Daoy (cell line): ENCODE measurements at regions not wholly inside any gene's neighbourhood (a gene's known extent, or its start where the extent isn't known, plus 50 kb on each side); places are given as distances from the start of the nearest gene placed in this dataset.
"Not testable (repeated sequence)": the region's sequence is repeated elsewhere in the genome, so short reads cannot be mapped to it uniquely, and the experiment has no call there.

ENCODE experiments used
- DNase-seq: peaks from one replicate; pipeline ENCODE4 v3.0.0-alpha.2; 2015; ENCODE audit warnings: low read depth

GRCh38 chr5:169413416-169413815 lies 112.5 kb upstream of the SLIT3 start:
- DNase-seq: no peak

GRCh38 chr5:169412831-169413230 lies 111.9 kb upstream of the SLIT3 start:
- no peak for DNase-seq

GRCh38 chr5:169411786-169412430 lies 111.0 kb upstream of the SLIT3 start:
- DNase-seq: no peak

GRCh38 chr5:169410996-169411783 lies 110.3 kb upstream of the SLIT3 start:
- no peak for DNase-seq

GRCh38 chr5:169408731-169409130 lies 107.8 kb upstream of the SLIT3 start:
- DNase-seq: no peak

- no peak for DNase-seq
Observed at GRCh38 chr5:169408171-169408570, 107.2 kb upstream of the SLIT3 start.

- no peak for DNase-seq
Observed at GRCh38 chr5:169404223-169404622, 103.3 kb upstream of the SLIT3 start.

GRCh38 chr5:169398515-169398914 lies 97.6 kb upstream of the SLIT3 start:
- no peak for DNase-seq

GRCh38 chr5:169395136-169395535 lies 94.2 kb upstream of the SLIT3 start:
- no peak for DNase-seq

GRCh38 chr5:169394371-169394770 lies 93.4 kb upstream of the SLIT3 start:
- no peak for DNase-seq

- DNase-seq: no peak
Observed at GRCh38 chr5:169393907-169394306, 93.0 kb upstream of the SLIT3 start.

GRCh38 chr5:169390265-169390664 lies 89.3 kb upstream of the SLIT3 start:
- DNase-seq: no peak

GRCh38 chr5:169389318-169389717 lies 88.4 kb upstream of the SLIT3 start:
- no peak for DNase-seq

GRCh38 chr5:169385636-169386035 lies 84.7 kb upstream of the SLIT3 start:
- DNase-seq: no peak

- peak; percentile 21 for DNase-seq
Observed at GRCh38 chr5:169384661-169385060, 83.7 kb upstream of the SLIT3 start.

- DNase-seq: peak; percentile 30
Observed at GRCh38 chr5:169374761-169375160, 73.8 kb upstream of the SLIT3 start.

- DNase-seq: no peak
Observed at GRCh38 chr5:169374111-169374510, 73.2 kb upstream of the SLIT3 start.

- not testable (repeated sequence) for DNase-seq
Observed at GRCh38 chr5:169371801-169372200, 70.9 kb upstream of the SLIT3 start.

GRCh38 chr5:169369130-169369529 lies 68.2 kb upstream of the SLIT3 start:
- no peak for DNase-seq

- no peak for DNase-seq
Observed at GRCh38 chr5:169367861-169368260, 66.9 kb upstream of the SLIT3 start.

- DNase-seq: no peak
Observed at GRCh38 chr5:169357291-169357690, 56.4 kb upstream of the SLIT3 start.

- no peak for DNase-seq
Observed at GRCh38 chr5:169356811-169357210, 55.9 kb upstream of the SLIT3 start.

- no peak for DNase-seq
Observed at GRCh38 chr5:169356181-169356580, 55.2 kb upstream of the SLIT3 start.
